Smooth muscle cell (in vitro differentiated cells): ENCODE measurements at regions not wholly inside any gene's neighbourhood (a gene's known extent, or its start where the extent isn't known, plus 50 kb on each side); places are given as distances from the start of the nearest gene placed in this dataset.

ENCODE experiments used
- DNase-seq: peaks from one replicate; lab custom pipeline; 2025; ENCODE audit not compliant: unreplicated experiment; lab: John Stamatoyannopoulos, UW
- H2AFZ ChIP-seq: fragments of 200-600 bp; sonication (generic); 2 replicates; pipeline ENCODE4 v1.6.0; 2016; ENCODE audit warnings: antibody characterized with exemption, low read depth, mild to moderate bottlenecking
- H3F3A ChIP-seq: fragments of 200-600 bp; sonication (generic); 2 replicates; pipeline ENCODE4 v1.6.0; 2017; ENCODE audit warnings: antibody characterized with exemption, low read depth
- H3K27ac ChIP-seq: fragments of 200-600 bp; sonication (generic); 2 replicates; pipeline ENCODE4 v1.5.1; 2016; ENCODE audit warnings: low read depth, mild to moderate bottlenecking
- H3K27me3 ChIP-seq: fragments of 200-600 bp; sonication (generic); 2 replicates; pipeline ENCODE4 v1.6.1; 2016; ENCODE audit warnings: low read depth, mild to moderate bottlenecking
- H3K36me3 ChIP-seq: fragments of 200-600 bp; sonication (generic); 2 replicates; pipeline ENCODE4 v1.5.1; 2016; ENCODE audit warnings: low read depth
- H3K4me1 ChIP-seq: fragments of 200-600 bp; sonication (generic); 2 replicates; pipeline ENCODE4 v1.5.1; 2016; ENCODE audit warnings: low read depth
- H3K4me2 ChIP-seq: fragments of 200-600 bp; sonication (generic); 2 replicates; pipeline ENCODE4 v1.6.0; 2016; ENCODE audit warnings: mild to moderate bottlenecking
- H3K4me3 ChIP-seq: fragments of 200-600 bp; sonication (generic); 2 replicates; pipeline ENCODE4 v1.5.1; 2016; ENCODE audit warnings: mild to moderate bottlenecking
- H3K79me2 ChIP-seq: fragments of 200-600 bp; sonication (generic); 2 replicates; pipeline ENCODE4 v1.6.0; 2016; ENCODE audit warnings: low read depth, mild to moderate bottlenecking
- H3K9ac ChIP-seq: fragments of 200-600 bp; sonication (generic); 2 replicates; pipeline ENCODE4 v1.6.0; 2016; ENCODE audit warnings: low read depth
- H3K9me3 ChIP-seq: fragments of 200-600 bp; sonication (generic); replicated peaks from 2 replicates; pipeline ENCODE4 v1.5.1; 2016; ENCODE audit warnings: low read depth
- H4K20me1 ChIP-seq: fragments of 200-600 bp; sonication (generic); 2 replicates; pipeline ENCODE4 v1.6.0; 2016; ENCODE audit warnings: low read depth
- CTCF ChIP-seq: fragments of 200-600 bp; sonication (generic); IDR thresholded peaks from 2 replicates; pipeline ENCODE4 v1.5.1; 2017; ENCODE audit warnings: borderline replicate concordance, mild to moderate bottlenecking, antibody characterized with exemption; ENCODE audit not compliant: insufficient read depth, poor library complexity, severe bottlenecking
- WGBS: methylation state at CpG from one replicate; pipeline ENCODE4 v1.1.7; 2016; ENCODE audit warnings: low lambda C conversion rate; 5-methylcytosine and 5-hydroxymethylcytosine counted together

GRCh38 chr15:97893967-97894366, 66.5 kb upstream of the ARRDC4 start:
- H4K20me1 ChIP-seq, result no peaks in the 10 kb centered on the region
- H3F3A ChIP-seq, result no peaks in the 10 kb centered on the region
- peaks cover 29% of the 10 kb centered on the region for H3K27me3 ChIP-seq
- no peaks in the 10 kb centered on the region for H3K36me3 ChIP-seq
- H3K27ac ChIP-seq, result no peak overlapping the region
- no peak overlapping the region for H3K4me2 ChIP-seq
- H2AFZ ChIP-seq, result no peak overlapping the region
- TF ChIP-seq CTCF, result no peak
- no peaks in the 10 kb centered on the region for H3K79me2 ChIP-seq
- no peak for DNase-seq
- no peak overlapping the region for H3K9ac ChIP-seq
- H3K4me3 ChIP-seq, result no peak overlapping the region
- 73% methylated on average over 5 of the region's 5 CpGs for WGBS
- no peaks in the 10 kb centered on the region for H3K9me3 ChIP-seq
- no peaks in the 10 kb centered on the region for H3K4me1 ChIP-seq

GRCh38 chr15:97899981-97900380, 60.5 kb upstream of the ARRDC4 start:
- Histone ChIP-seq H4K20me1 (no peaks in the 10 kb centered on the region), H3K4me1 (no peaks in the 10 kb centered on the region), H3F3A (no peaks in the 10 kb centered on the region), H3K4me3 (no peak overlapping the region), H3K9ac (no peak overlapping the region), H3K27me3 (peaks cover 49% of the 10 kb centered on the region), H3K36me3 (no peaks in the 10 kb centered on the region), H3K4me2 (no peak overlapping the region), H2AFZ (no peak overlapping the region), H3K9me3 (no peaks in the 10 kb centered on the region), H3K27ac (no peak overlapping the region), H3K79me2 (no peaks in the 10 kb centered on the region)
- 94% methylated on average over 5 of the region's 5 CpGs for WGBS
- TF ChIP-seq CTCF, result no peak
- no peak for DNase-seq

GRCh38 chr15:97902140-97902780, 58.2 kb upstream of the ARRDC4 start:
- WGBS, result 54% methylated on average over 10 of the region's 10 CpGs
- no peaks in the 10 kb centered on the region for H4K20me1 ChIP-seq
- H3K27ac ChIP-seq, result no peak overlapping the region
- no peak for TF ChIP-seq CTCF
- H3K9me3 ChIP-seq, result no peaks in the 10 kb centered on the region
- H3K4me2 ChIP-seq, result no peak overlapping the region
- no peaks in the 10 kb centered on the region for H3K79me2 ChIP-seq
- no peaks in the 10 kb centered on the region for H3K36me3 ChIP-seq
- no peaks in the 10 kb centered on the region for H3F3A ChIP-seq
- H3K27me3 ChIP-seq, result peaks cover 55% of the 10 kb centered on the region
- H3K4me3 ChIP-seq, result no peak overlapping the region
- no peak for DNase-seq
- no peak overlapping the region for H2AFZ ChIP-seq
- no peak overlapping the region for H3K9ac ChIP-seq
- H3K4me1 ChIP-seq, result no peaks in the 10 kb centered on the region

GRCh38 chr15:97903560-97903959, 56.9 kb upstream of the ARRDC4 start:
- peaks cover 65% of the 10 kb centered on the region for H3K27me3 ChIP-seq

More at GRCh38 chr15:97903560-97903959, 56.9 kb upstream of the ARRDC4 start:
- no peaks in the 10 kb centered on the region for H4K20me1 ChIP-seq
- H3K9me3 ChIP-seq, result no peaks in the 10 kb centered on the region
- H2AFZ ChIP-seq, result no peak overlapping the region
- H3K4me2 ChIP-seq, result no peak overlapping the region
- TF ChIP-seq CTCF, result no peak
- 83% methylated on average over 2 of the region's 3 CpGs for WGBS
- H3F3A ChIP-seq, result no peaks in the 10 kb centered on the region
- H3K4me1 ChIP-seq, result no peaks in the 10 kb centered on the region
- H3K36me3 ChIP-seq, result no peaks in the 10 kb centered on the region
- no peak overlapping the region for H3K27ac ChIP-seq
- no peak overlapping the region for H3K4me3 ChIP-seq
- DNase-seq, result no peak
- no peaks in the 10 kb centered on the region for H3K79me2 ChIP-seq
- no peak overlapping the region for H3K9ac ChIP-seq
